CD14-positive monocyte (primary cell): ENCODE measurements at regions not wholly inside any gene's neighbourhood (a gene's known extent, or its start where the extent isn't known, plus 50 kb on each side); places are given as distances from the start of the nearest gene placed in this dataset.

Experiments
- DNase-seq, 3 donors: peaks; one replicate each; pipeline ENCODE4 v3.0.0-alpha.2; 2011 to 2022
- H2AFZ ChIP-seq: 2 replicates; pipeline ENCODE4 v1.6.0; 2012; ENCODE audit warnings: mild to moderate bottlenecking, low read depth, low read length, inconsistent platforms; ENCODE audit not compliant: insufficient read depth, poor library complexity, severe bottlenecking
- H3K27ac ChIP-seq, 2 donors: 1 replicate in 1 of 2; 2 replicates in 1 of 2; pipeline ENCODE4 v1.5.1; 2012 to 2013; ENCODE audit warnings: low read length in 2 of 2, control low read depth in 1 of 2, inconsistent platforms in 1 of 2, low read depth in 1 of 2, mild to moderate bottlenecking in 1 of 2
- H3K27me3 ChIP-seq, 2 donors: one replicate each; pipeline versions ENCODE4 v1.6.0 to v1.6.1; 2011 to 2013; ENCODE audit warnings: low read length in 2 of 2; ENCODE audit not compliant: control insufficient read depth in 2 of 2, insufficient read depth in 2 of 2
- H3K36me3 ChIP-seq, 2 donors: replicated peaks in 1 of 2; 1 replicate in 1 of 2; 2 replicates in 1 of 2; pipeline versions ENCODE4 v1.5.1 to v1.6.1; 2012 to 2013; ENCODE audit warnings: low read length in 2 of 2, control low read depth in 1 of 2, inconsistent platforms in 1 of 2, mild to moderate bottlenecking in 1 of 2; ENCODE audit not compliant: insufficient read depth in 2 of 2, control insufficient read depth in 1 of 2
- H3K4me1 ChIP-seq, 2 donors: 1 replicate in 1 of 2; 2 replicates in 1 of 2; pipeline versions ENCODE4 v1.5.1 to v1.6.1; 2012 to 2013; ENCODE audit warnings: low read length in 2 of 2, control low read depth in 1 of 2, inconsistent platforms in 1 of 2, mild to moderate bottlenecking in 1 of 2, moderate library complexity in 1 of 2; ENCODE audit not compliant: insufficient read depth in 2 of 2, control insufficient read depth in 1 of 2
- H3K4me2 ChIP-seq: replicated peaks from 2 replicates; pipeline ENCODE3; 2012; ENCODE audit warnings: low read length, moderate library complexity, mild to moderate bottlenecking; ENCODE audit not compliant: poor library complexity, severe bottlenecking; ENCODE audit errors: extremely low read depth
- H3K4me3 ChIP-seq, 3 experiments: fragments of 200-600 bp in 1 of 3; sonication (generic) in 1 of 3; replicated peaks in 1 of 3; 1 replicate in 2 of 3; 2 replicates in 1 of 3; pipeline ENCODE4 v1.5.1; 2011 to 2013; ENCODE audit warnings: low read length in 3 of 3, mild to moderate bottlenecking in 3 of 3, control low read depth in 2 of 3, low read depth in 2 of 3, inconsistent platforms in 1 of 3, moderate library complexity in 1 of 3
- H3K79me2 ChIP-seq: 2 replicates; pipeline ENCODE4 v1.6.0; 2012; ENCODE audit warnings: mild to moderate bottlenecking, control low read depth, inconsistent platforms, low read length, moderate library complexity; ENCODE audit not compliant: insufficient read depth
- H3K9ac ChIP-seq: 2 replicates; pipeline ENCODE4 v1.6.0; 2017; ENCODE audit warnings: low read length, mild to moderate bottlenecking; ENCODE audit not compliant: insufficient read depth, poor library complexity, severe bottlenecking
- H3K9me3 ChIP-seq, 2 donors: replicated peaks in 1 of 2; 1 replicate in 1 of 2; 2 replicates in 1 of 2; pipeline versions ENCODE4 v1.5.1 to v1.6.1; 2012 to 2013; ENCODE audit warnings: low read length in 2 of 2, control low read depth in 1 of 2; ENCODE audit not compliant: control insufficient read depth in 1 of 2, insufficient read depth in 1 of 2
- H4K20me1 ChIP-seq: 2 replicates; pipeline ENCODE4 v1.6.0; 2012; ENCODE audit warnings: mild to moderate bottlenecking, low read length, control low read depth, moderate library complexity; ENCODE audit not compliant: insufficient read depth
- H3K27ac Mint-ChIP-seq, 7 donors: one replicate each; pipeline ENCODE4 v1.8.0; 2020; ENCODE audit warnings: mild to moderate bottlenecking in 7 of 7, mixed read lengths in 7 of 7, moderate library complexity in 6 of 7, inconsistent platforms in 2 of 7
- H3K27me3 Mint-ChIP-seq, 3 donors: one replicate each; pipeline ENCODE4 v1.8.0; 2021 to 2022; ENCODE audit warnings: low read depth in 3 of 3, mild to moderate bottlenecking in 3 of 3, mixed read lengths in 3 of 3, moderate library complexity in 3 of 3, inconsistent platforms in 1 of 3
- H3K36me3 Mint-ChIP-seq, 2 donors: one replicate each; pipeline ENCODE4 v1.8.0; 2020; ENCODE audit warnings: mixed read lengths in 2 of 2, inconsistent platforms in 1 of 2, mild to moderate bottlenecking in 1 of 2
- H3K4me1 Mint-ChIP-seq: one replicate; pipeline ENCODE4 v1.8.0; 2020; ENCODE audit warnings: mild to moderate bottlenecking, mixed read lengths
- H3K4me3 Mint-ChIP-seq, 2 donors: one replicate each; pipeline ENCODE4 v1.8.0; 2020; ENCODE audit warnings: mild to moderate bottlenecking in 2 of 2, mixed read lengths in 2 of 2, moderate library complexity in 1 of 2
- H3K9me3 Mint-ChIP-seq, 7 donors: one replicate each; pipeline ENCODE4 v1.8.0; 2020 to 2022; ENCODE audit warnings: mixed read lengths in 7 of 7, mild to moderate bottlenecking in 6 of 7, moderate library complexity in 6 of 7, inconsistent platforms in 2 of 7
- WGBS: methylation state at CpG from one replicate; pipeline ENCODE4 v1.1.5; 2013; ENCODE audit warnings: missing lambda C conversion rate; ENCODE audit not compliant: insufficient coverage; 5-methylcytosine and 5-hydroxymethylcytosine counted together
- intact Hi-C, 2 donors: fragments of 100-400 bp; cut with micrococcal nuclease; formaldehyde crosslinking; loops; one replicate each; pipeline versions ENCODE4 v1.15.0 to v1.15.1; 2023
- TF ChIP-seq, protein P1 (sequence below): fragments of 200-600 bp; IDR thresholded peaks from one replicate; pipeline ENCODE4 v1.8.0; 2022; ENCODE audit warnings: antibody characterized with exemption, mild to moderate bottlenecking

GRCh38 chr3:159253860-159254259 is 452.0 kb downstream of the MFSD1 start:
- H3K9ac ChIP-seq = no peak overlapping the region
- no peaks in the 10 kb centered on the region for H4K20me1 ChIP-seq
- Mint-ChIP-seq H3K27me3 (peaks cover 4 to 8% (median 6%) of the 10 kb centered on the region in 3 donors), H3K4me1 (no peaks in the 10 kb centered on the region), H3K9me3 (peaks cover 6 to 16% (median 10%) of the 10 kb centered on the region in 7 donors), H3K4me3 (no peak overlapping the region), H3K36me3 (no peaks in the 10 kb centered on the region), H3K27ac (no peak overlapping the region)
- no peaks in the 10 kb centered on the region for H3K4me1 ChIP-seq
- DNase-seq = no peak
- H3K27me3 ChIP-seq = peaks cover 0 to 3% of the 10 kb centered on the region in 2 donors
- intact Hi-C loops = no loop called here
- H3K79me2 ChIP-seq = no peaks in the 10 kb centered on the region
- TF ChIP-seq, protein P1, sequence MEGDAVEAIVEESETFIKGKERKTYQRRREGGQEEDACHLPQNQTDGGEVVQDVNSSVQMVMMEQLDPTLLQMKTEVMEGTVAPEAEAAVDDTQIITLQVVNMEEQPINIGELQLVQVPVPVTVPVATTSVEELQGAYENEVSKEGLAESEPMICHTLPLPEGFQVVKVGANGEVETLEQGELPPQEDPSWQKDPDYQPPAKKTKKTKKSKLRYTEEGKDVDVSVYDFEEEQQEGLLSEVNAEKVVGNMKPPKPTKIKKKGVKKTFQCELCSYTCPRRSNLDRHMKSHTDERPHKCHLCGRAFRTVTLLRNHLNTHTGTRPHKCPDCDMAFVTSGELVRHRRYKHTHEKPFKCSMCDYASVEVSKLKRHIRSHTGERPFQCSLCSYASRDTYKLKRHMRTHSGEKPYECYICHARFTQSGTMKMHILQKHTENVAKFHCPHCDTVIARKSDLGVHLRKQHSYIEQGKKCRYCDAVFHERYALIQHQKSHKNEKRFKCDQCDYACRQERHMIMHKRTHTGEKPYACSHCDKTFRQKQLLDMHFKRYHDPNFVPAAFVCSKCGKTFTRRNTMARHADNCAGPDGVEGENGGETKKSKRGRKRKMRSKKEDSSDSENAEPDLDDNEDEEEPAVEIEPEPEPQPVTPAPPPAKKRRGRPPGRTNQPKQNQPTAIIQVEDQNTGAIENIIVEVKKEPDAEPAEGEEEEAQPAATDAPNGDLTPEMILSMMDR = no peak
- H2AFZ ChIP-seq = no peak overlapping the region
- H3K4me2 ChIP-seq = no peak overlapping the region
- H3K9me3 ChIP-seq = peaks cover 3 to 15% of the 10 kb centered on the region in 2 donors
- WGBS = no CpG with 5 or more reads among the region's 1 CpG
- no peak overlapping the region for H3K27ac ChIP-seq
- H3K4me3 ChIP-seq = no peak overlapping the region
- no peaks in the 10 kb centered on the region for H3K36me3 ChIP-seq

DNA sequence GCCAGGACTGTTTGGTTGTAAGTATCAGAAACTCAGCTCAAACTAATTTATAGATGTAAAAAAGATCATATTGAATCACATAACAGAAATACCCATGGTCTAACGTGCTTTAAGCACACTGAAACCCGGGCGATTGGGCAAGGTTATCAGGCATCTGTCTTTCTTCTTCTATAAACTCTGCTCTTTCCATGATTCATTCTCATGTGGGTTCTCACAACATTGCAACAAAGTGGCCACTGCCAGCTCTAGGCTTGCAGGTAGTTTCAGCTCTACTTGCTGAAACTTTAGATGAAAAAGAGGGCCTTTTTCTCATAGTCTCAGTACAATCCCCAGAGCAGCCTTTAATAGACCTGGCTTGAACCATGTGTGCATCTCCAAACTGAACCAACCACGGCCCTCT is 456.1 kb downstream of the MFSD1 start:
- DNase-seq = no peak
- intact Hi-C loops = no loop called here
- Mint-ChIP-seq H3K36me3 (no peaks in the 10 kb centered on the region), H3K27ac (no peak overlapping the region), H3K9me3 (peaks cover under 1 to 7% (median 3%) of the 10 kb centered on the region in 7 donors), H3K27me3 (peaks cover 7 to 12% (median 7%) of the 10 kb centered on the region in 3 donors), H3K4me3 (no peak overlapping the region), H3K4me1 (no peaks in the 10 kb centered on the region)
- no peaks in the 10 kb centered on the region for H4K20me1 ChIP-seq
- peaks cover 0 to 3% of the 10 kb centered on the region in 2 donors for H3K9me3 ChIP-seq
- H3K27me3 ChIP-seq = no peaks in the 10 kb centered on the region
- no peaks in the 10 kb centered on the region for H3K79me2 ChIP-seq
- H3K4me2 ChIP-seq = no peak overlapping the region
- H3K4me1 ChIP-seq = no peaks in the 10 kb centered on the region
- no peaks in the 10 kb centered on the region for H3K36me3 ChIP-seq
- H3K27ac ChIP-seq = no peak overlapping the region
- H2AFZ ChIP-seq = no peak overlapping the region
- WGBS = 96% methylated on average over 3 of the region's 4 CpGs
- H3K9ac ChIP-seq = no peak overlapping the region
- TF ChIP-seq, protein P1 = no peak
- no peak overlapping the region for H3K4me3 ChIP-seq
